Right lobe of liver (tissue), 6 donors: ENCODE measurements at regions not wholly inside any gene's neighbourhood (a gene's known extent, or its start where the extent isn't known, plus 50 kb on each side); places are given as distances from the start of the nearest gene placed in this dataset.

Source experiments
- ATAC-seq, 4 donors: fragments of 200-7000 bp; cut with Tn5 transposase; one replicate each; pipeline ENCODE4 v1.9.1; 2020; ENCODE audit warnings: mild to moderate bottlenecking in 4 of 4, moderate library complexity in 4 of 4
- DNase-seq, 3 donors: peaks; one replicate each; pipeline ENCODE4 v3.0.0-alpha.2; 2020
- H3K27ac ChIP-seq, 3 donors: fragments of 200-600 bp; one replicate each; pipeline ENCODE4 v1.8.0; 2022
- H3K27me3 ChIP-seq, 2 donors: fragments of 200-600 bp; one replicate each; pipeline ENCODE4 v1.8.0; 2022
- H3K36me3 ChIP-seq, 4 donors: fragments of 200-600 bp; sonication (generic) in 1 of 4; one replicate each; pipeline versions ENCODE4 v1.5.1 to v1.8.0; 2017 to 2022; ENCODE audit warnings: control low read depth in 1 of 4
- H3K4me1 ChIP-seq, 4 donors: fragments of 200-600 bp; sonication (generic) in 1 of 4; one replicate each; pipeline versions ENCODE4 v1.5.1 to v1.8.0; 2017 to 2022; ENCODE audit warnings: control low read depth in 1 of 4
- H3K4me3 ChIP-seq, 3 donors: fragments of 200-600 bp; one replicate each; pipeline ENCODE4 v1.8.0; 2022
- H3K9me3 ChIP-seq, 4 donors: fragments of 200-600 bp; sonication (generic) in 1 of 4; one replicate each; pipeline versions ENCODE4 v1.5.1 to v1.8.0; 2017 to 2022; ENCODE audit warnings: control low read depth in 1 of 4
- POLR2A ChIP-seq: fragments of 450-650 bp; IDR thresholded peaks from one replicate; pipeline ENCODE4 v1.6.1; 2017; ENCODE audit warnings: antibody characterized with exemption, mild to moderate bottlenecking
- WGBS: methylation state at CpG from one replicate; pipeline ENCODE4 v1.1.6; 2018; ENCODE audit warnings: low coverage, low lambda C conversion rate; ENCODE audit not compliant: insufficient coverage; ENCODE audit errors: missing lambda C conversion rate; 5-methylcytosine and 5-hydroxymethylcytosine counted together
- intact Hi-C, 2 donors: fragments of 100-400 bp; cut with DNase I; formaldehyde crosslinking; loops; one replicate each; pipeline versions ENCODE4 v1.11.2 to v1.14.1; 2022
- TF ChIP-seq, protein P1 (sequence below), 4 donors: fragments of 200-600 bp in 3 of 4; fragments of 450-650 bp in 1 of 4; IDR thresholded peaks; one replicate each; pipeline versions ENCODE4 v1.5.1 to v1.8.0; 2016 to 2022; ENCODE audit warnings: antibody characterized with exemption in 4 of 4, mild to moderate bottlenecking in 2 of 4
- donor health status: DM: no; HTN: yes; CAD: no.
- donor health status: DM: no; HTN: no; CAD: no.
- donor health status: DM: no; HTN: no; CAD: no.
- donor health status: DM: no; HTN: yes; CAD: no.
- donor health status: DM: no; HTN: yes; CAD: no.

DNA sequence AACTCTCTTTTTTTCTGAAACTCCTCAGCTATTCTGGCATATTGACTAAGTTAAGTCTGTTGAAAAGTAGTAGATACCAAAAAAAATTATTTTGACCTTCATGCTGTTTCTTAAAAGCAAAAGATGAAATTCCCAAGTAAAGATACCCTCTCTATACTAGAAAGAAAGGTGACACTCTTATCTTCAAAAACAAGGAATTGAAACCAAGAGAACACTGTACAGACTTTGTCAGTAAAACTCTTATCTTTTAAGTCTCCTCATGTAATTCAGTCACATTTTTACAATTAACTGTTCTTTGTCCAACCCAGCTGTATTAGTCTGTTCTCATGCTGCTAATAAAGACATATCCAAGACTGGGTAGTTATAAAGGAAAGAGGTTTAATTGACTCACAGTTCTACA, 496.2 kb downstream of the LTN1 start:
- TF ChIP-seq, protein P1, sequence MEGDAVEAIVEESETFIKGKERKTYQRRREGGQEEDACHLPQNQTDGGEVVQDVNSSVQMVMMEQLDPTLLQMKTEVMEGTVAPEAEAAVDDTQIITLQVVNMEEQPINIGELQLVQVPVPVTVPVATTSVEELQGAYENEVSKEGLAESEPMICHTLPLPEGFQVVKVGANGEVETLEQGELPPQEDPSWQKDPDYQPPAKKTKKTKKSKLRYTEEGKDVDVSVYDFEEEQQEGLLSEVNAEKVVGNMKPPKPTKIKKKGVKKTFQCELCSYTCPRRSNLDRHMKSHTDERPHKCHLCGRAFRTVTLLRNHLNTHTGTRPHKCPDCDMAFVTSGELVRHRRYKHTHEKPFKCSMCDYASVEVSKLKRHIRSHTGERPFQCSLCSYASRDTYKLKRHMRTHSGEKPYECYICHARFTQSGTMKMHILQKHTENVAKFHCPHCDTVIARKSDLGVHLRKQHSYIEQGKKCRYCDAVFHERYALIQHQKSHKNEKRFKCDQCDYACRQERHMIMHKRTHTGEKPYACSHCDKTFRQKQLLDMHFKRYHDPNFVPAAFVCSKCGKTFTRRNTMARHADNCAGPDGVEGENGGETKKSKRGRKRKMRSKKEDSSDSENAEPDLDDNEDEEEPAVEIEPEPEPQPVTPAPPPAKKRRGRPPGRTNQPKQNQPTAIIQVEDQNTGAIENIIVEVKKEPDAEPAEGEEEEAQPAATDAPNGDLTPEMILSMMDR (IDR thresholded peaks at IDR 0.05), result no peak
- no peak for TF ChIP-seq POLR2A
- H3K27me3 ChIP-seq, result no peaks in the 10 kb centered on the region
- no peak overlapping the region for H3K27ac ChIP-seq
- no peaks in the 10 kb centered on the region for H3K4me1 ChIP-seq
- no peaks in the 10 kb centered on the region for H3K9me3 ChIP-seq
- ATAC-seq (no peak), DNase-seq (no peak)
- no peaks in the 10 kb centered on the region for H3K36me3 ChIP-seq
- H3K4me3 ChIP-seq, result no peak overlapping the region
- intact Hi-C loops, result no loop called here

DNA sequence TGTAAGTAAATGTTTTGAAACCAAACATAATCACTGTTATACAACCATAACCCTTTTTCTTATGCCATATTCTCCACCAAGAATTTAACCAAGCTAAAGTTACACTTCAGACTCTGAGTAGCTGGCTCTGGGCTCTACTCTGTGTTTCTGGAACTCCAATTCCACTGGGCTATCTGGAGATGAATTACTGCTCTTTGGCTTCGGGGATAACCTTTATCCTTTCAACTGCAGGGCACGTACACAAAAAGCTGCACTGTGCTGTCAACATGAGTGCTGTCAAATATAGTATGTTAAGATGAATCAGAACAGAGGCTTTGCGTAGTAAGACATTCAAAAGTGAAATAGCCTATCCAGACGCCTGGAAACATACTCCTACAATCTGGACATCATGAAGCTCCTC, 500.6 kb downstream of the LTN1 start:
- DNase-seq (no peak), ATAC-seq (peak; percentile 55 to 78 (median 61))
- Histone ChIP-seq H3K27ac (no peak overlapping the region), H3K27me3 (no peaks in the 10 kb centered on the region), H3K4me3 (no peak overlapping the region), H3K9me3 (no peaks in the 10 kb centered on the region), H3K4me1 (no peaks in the 10 kb centered on the region), H3K36me3 (no peaks in the 10 kb centered on the region)
- WGBS, result 54% methylated on average over 4 of the region's 4 CpGs
- intact Hi-C loops, result no loop called here
- TF ChIP-seq, protein P1 (IDR thresholded peaks at IDR 0.05), result no peak
- TF ChIP-seq POLR2A, result no peak

DNA sequence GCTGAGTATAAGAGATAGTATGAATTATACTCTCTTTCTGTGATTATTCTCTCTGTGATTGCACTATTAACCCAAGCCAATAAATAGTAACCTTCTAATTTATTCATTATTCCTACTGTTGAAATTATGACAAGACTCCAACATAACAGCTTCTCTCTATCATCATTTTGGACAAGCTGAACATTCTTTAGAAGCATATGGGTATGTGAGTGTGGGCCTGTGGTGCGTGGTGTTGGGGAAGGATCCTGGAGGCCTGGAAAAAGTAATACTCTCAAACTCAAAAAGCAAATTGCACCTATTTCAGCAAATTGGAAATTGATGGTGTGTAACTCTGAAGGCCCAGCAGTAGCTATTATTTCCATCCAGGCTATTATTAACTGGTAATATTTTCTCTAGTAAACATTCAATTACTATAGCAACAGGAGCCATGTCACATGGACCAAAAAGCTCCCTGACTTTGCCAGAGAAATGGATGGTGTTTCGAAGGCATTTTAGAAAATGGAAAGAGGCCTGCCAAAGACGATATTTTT, 502.8 kb downstream of the LTN1 start:
- Histone ChIP-seq H3K36me3 (no peaks in the 10 kb centered on the region), H3K27me3 (no peaks in the 10 kb centered on the region), H3K27ac (no peak overlapping the region), H3K4me1 (no peaks in the 10 kb centered on the region), H3K9me3 (no peaks in the 10 kb centered on the region), H3K4me3 (no peak overlapping the region)
- 86% methylated on average over 3 of the region's 3 CpGs for WGBS
- intact Hi-C loops, result no loop called here
- DNase-seq (no peak), ATAC-seq (no peak)
- TF ChIP-seq, protein P1 (IDR thresholded peaks at IDR 0.05), result no peak
- TF ChIP-seq POLR2A, result no peak

DNA sequence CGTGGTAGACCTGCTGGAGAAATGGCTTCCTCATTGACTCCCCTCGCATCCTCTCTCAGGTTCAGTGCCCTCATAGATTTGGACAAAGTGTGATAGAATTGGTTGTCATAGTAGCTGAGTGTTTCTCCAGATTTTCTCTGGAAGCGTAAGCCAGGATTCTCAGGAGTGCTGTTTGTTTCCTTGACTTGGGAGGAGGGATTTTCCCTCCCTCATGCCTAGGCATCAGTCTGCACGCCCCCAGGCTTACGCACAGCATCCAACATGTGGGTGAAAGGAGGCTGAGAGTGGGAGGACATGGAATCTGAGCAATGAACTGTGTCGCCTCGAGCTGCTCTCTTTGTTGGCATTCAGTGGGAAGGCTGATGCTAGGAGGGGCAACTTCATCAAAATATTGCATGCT, 503.5 kb downstream of the LTN1 start:
- DNase-seq (no peak), ATAC-seq (no peak)
- Histone ChIP-seq H3K36me3 (no peaks in the 10 kb centered on the region), H3K4me1 (no peaks in the 10 kb centered on the region), H3K27ac (no peak overlapping the region), H3K4me3 (no peak overlapping the region), H3K27me3 (no peaks in the 10 kb centered on the region), H3K9me3 (no peaks in the 10 kb centered on the region)
- 88% methylated on average over 3 of the region's 7 CpGs for WGBS
- intact Hi-C loops, result no loop called here
- TF ChIP-seq, protein P1 (IDR thresholded peaks at IDR 0.05), result no peak
- TF ChIP-seq POLR2A, result no peak

DNA sequence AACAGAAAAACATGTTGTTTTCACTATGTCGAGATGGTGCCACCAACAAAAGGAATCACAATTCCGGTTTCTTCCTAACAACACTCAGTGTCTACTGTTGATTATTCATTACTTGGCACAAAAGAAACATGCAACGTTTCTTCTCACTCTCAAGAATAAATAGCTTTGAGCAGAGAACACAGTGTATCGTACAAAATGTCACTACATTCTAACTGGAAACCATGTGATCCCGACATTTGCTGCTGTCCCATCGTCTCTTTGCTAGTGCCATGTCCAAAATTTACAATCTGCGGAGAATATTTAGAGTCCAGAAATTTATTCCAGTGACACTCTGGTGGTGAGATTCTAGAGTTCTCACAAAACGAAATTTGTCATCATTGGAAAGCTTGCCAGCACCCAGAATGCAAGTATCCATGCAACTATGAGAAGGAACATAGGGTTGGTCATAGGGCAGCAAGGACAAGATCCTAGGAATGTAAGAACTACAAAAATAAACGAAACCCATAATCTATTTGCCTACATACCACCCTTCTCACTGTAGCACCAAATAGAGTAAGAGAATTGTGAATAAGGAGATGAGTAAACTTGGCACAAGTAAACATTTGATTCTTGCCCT, 505.1 kb downstream of the LTN1 start:
- 72% methylated on average over 9 of the region's 9 CpGs for WGBS
- Histone ChIP-seq H3K36me3 (no peaks in the 10 kb centered on the region), H3K4me3 (no peak overlapping the region), H3K4me1 (peaks cover 0 to 7% (median 3%) of the 10 kb centered on the region in 4 donors), H3K27me3 (no peaks in the 10 kb centered on the region), H3K27ac (no peak overlapping the region), H3K9me3 (no peaks in the 10 kb centered on the region)
- intact Hi-C loops, result no loop called here
- ATAC-seq (no peak), DNase-seq (no peak)
- no peak for TF ChIP-seq POLR2A
- TF ChIP-seq, protein P1 (IDR thresholded peaks at IDR 0.05), result no peak
